ENCODE measurements at regions not wholly inside any gene's neighbourhood (a gene's known extent, or its start where the extent isn't known, plus 50 kb on each side); places are given as distances from the start of the nearest gene placed in this dataset.

- TF ChIP-seq, protein P1, sequence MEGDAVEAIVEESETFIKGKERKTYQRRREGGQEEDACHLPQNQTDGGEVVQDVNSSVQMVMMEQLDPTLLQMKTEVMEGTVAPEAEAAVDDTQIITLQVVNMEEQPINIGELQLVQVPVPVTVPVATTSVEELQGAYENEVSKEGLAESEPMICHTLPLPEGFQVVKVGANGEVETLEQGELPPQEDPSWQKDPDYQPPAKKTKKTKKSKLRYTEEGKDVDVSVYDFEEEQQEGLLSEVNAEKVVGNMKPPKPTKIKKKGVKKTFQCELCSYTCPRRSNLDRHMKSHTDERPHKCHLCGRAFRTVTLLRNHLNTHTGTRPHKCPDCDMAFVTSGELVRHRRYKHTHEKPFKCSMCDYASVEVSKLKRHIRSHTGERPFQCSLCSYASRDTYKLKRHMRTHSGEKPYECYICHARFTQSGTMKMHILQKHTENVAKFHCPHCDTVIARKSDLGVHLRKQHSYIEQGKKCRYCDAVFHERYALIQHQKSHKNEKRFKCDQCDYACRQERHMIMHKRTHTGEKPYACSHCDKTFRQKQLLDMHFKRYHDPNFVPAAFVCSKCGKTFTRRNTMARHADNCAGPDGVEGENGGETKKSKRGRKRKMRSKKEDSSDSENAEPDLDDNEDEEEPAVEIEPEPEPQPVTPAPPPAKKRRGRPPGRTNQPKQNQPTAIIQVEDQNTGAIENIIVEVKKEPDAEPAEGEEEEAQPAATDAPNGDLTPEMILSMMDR (IDR thresholded peaks at IDR 0.05) = no peak
- TF ChIP-seq POLR2A (IDR thresholded peaks at IDR 0.05) = no peak
- WGBS, 2 donors = 91 to 93% methylated on average over 2 of the region's 2 CpGs
- no peak for DNase-seq (ENCODE audit: low spot score in 2 of 2)
- intact Hi-C loops (cut with DNase I; ENCODE audit: low total_unique reads) = no loop called here
- no peak overlapping the region for H3K4me3 ChIP-seq (ENCODE audit: low read depth, poor library complexity, severe bottlenecking)
Observed at GRCh38 chr10:94172332-94172731, 178.6 kb downstream of the PLCE1 start.

- intact Hi-C loops (cut with DNase I; ENCODE audit: low total_unique reads) = no loop called here
- H3K4me3 ChIP-seq (ENCODE audit: low read depth, poor library complexity, severe bottlenecking) = no peak overlapping the region
- no peak for TF ChIP-seq POLR2A (IDR thresholded peaks at IDR 0.05)
- TF ChIP-seq, protein P1 (IDR thresholded peaks at IDR 0.05) = no peak
- 66 to 67% methylated on average over 3 of the region's 3 CpGs for WGBS, 2 donors
- no peak for DNase-seq (ENCODE audit: low spot score in 2 of 2)
Observed at GRCh38 chr10:94173594-94173993, 179.9 kb downstream of the PLCE1 start.

DNA sequence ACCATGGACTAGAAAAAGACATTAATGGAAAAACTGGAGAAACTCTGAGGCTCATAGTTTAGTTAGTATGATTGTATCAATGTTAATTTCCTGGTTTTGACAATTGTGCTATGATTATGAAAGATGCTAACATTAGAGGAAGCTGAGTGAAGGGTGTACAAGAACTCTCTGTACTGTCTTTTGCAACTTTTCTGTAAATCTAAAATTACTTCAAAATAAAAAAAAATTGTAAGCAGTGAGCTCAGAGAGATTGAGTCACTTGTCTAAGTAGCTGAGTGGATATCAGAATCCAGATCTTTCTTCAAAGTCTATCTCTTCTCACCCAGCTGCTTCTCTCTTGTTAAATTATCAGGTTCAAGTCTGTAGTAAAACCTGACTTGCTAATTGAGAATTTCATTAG, 181.1 kb downstream of the PLCE1 start:
- TF ChIP-seq POLR2A (IDR thresholded peaks at IDR 0.05) = no peak
- DNase-seq (ENCODE audit: low spot score in 2 of 2) = no peak
- H3K4me3 ChIP-seq (ENCODE audit: low read depth, poor library complexity, severe bottlenecking) = no peak overlapping the region
- intact Hi-C loops (cut with DNase I; ENCODE audit: low total_unique reads) = no loop called here

GRCh38 chr10:94178475-94179253, 184.1 kb downstream of the NOC3L start:
- TF ChIP-seq, protein P1 (IDR thresholded peaks at IDR 0.05) = no peak
- TF ChIP-seq POLR2A (IDR thresholded peaks at IDR 0.05) = no peak
- H3K4me3 ChIP-seq (ENCODE audit: low read depth, poor library complexity, severe bottlenecking) = no peak overlapping the region
- no peak for DNase-seq (ENCODE audit: low spot score in 2 of 2)
- intact Hi-C loops (cut with DNase I; ENCODE audit: low total_unique reads) = no loop called here
- WGBS, 2 donors = 55 to 68% methylated on average over 5 of the region's 5 CpGs

- DNase-seq (ENCODE audit: low spot score in 2 of 2) = no peak
- H3K4me3 ChIP-seq (ENCODE audit: low read depth, poor library complexity, severe bottlenecking) = no peak overlapping the region
- intact Hi-C loops (cut with DNase I; ENCODE audit: low total_unique reads) = no loop called here
- TF ChIP-seq, protein P1 (IDR thresholded peaks at IDR 0.05) = no peak
- no peak for TF ChIP-seq POLR2A (IDR thresholded peaks at IDR 0.05)
- 82 to 90% methylated on average over 2 of the region's 2 CpGs for WGBS, 2 donors
Observed at GRCh38 chr10:94180576-94180975, 182.2 kb downstream of the NOC3L start.

DNA sequence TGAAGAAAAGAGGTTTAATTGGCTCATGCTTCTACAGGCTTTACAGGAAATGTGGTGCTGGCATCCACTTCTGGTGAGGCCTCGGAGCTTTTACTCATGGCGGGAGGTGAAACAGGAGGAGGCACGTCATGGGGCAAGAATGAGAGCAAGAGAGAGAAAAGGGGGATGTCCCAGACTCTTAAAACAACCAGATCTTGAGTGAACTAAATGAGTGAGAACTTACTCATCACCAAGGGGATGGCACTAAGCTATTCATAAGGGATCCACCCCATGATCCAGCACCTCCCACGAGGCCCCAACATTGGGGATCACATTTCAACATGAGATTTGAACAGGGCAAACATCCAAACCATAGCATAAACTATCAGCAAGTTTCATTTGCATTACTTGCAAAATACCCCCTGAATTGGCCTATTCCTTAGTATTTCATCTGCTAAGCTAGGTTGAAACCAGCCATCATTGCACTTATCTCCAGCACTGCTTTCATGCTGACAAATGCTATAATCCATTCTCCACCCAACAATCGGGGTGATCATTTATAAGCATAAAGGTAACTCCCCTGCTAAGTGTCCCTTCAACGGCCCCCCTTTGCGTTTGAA, 179.0 kb downstream of the NOC3L start:
- intact Hi-C loops (cut with DNase I; ENCODE audit: low total_unique reads) = no loop called here
- no peak for DNase-seq (ENCODE audit: low spot score in 2 of 2)
- 73 to 75% methylated on average over 7 of the region's 7 CpGs for WGBS, 2 donors
- H3K4me3 ChIP-seq (ENCODE audit: low read depth, poor library complexity, severe bottlenecking) = no peak overlapping the region
- TF ChIP-seq, protein P1 (IDR thresholded peaks at IDR 0.05) = no peak
- TF ChIP-seq POLR2A (IDR thresholded peaks at IDR 0.05) = no peak
